AG04450 (cell line): ENCODE measurements at regions not wholly inside any gene's neighbourhood (a gene's known extent, or its start where the extent isn't known, plus 50 kb on each side); places are given as distances from the start of the nearest gene placed in this dataset.

Experiments used
- CTCF ChIA-PET: fragments of 300-600, 350-600 bp; formaldehyde crosslinking; extraction: SDS; loops from one replicate; lab custom pipeline; 2022; ENCODE audit warnings: antibody characterized with exemption, inconsistent platforms; lab: Charles Lee
- POLR2A ChIA-PET: fragments of 350-600 bp; formaldehyde crosslinking; extraction: SDS; loops from one replicate; lab custom pipeline; 2021; ENCODE audit warnings: antibody characterized with exemption, inconsistent platforms; lab: Yijun Ruan, JAX
- DNase-seq: peaks from one replicate; pipeline ENCODE4 v3.0.0-alpha.2; 2011; ENCODE audit warnings: low read depth, low spot score
- H3K27ac ChIP-seq: one replicate; pipeline ENCODE4 v1.5.1; 2012; ENCODE audit warnings: low read depth, low read length, control low read depth
- H3K27me3 ChIP-seq: one replicate; pipeline ENCODE4 v1.6.0; 2012; ENCODE audit warnings: low read length; ENCODE audit not compliant: control insufficient read depth, insufficient read depth
- H3K4me3 ChIP-seq: 2 replicates; pipeline ENCODE4 v1.5.1; 2011; ENCODE audit warnings: mild to moderate bottlenecking, low read depth, low read length, control low read depth
- H3K9me3 ChIP-seq: 2 replicates; pipeline ENCODE4 v1.5.1; 2012; ENCODE audit warnings: low read length; ENCODE audit not compliant: control insufficient read depth, insufficient read depth
- TF ChIP-seq, protein P1 (sequence below): IDR thresholded peaks from 2 replicates; pipeline ENCODE4 v1.5.1; 2011; ENCODE audit warnings: low read depth, low read length, control low read depth, inconsistent platforms

DNA sequence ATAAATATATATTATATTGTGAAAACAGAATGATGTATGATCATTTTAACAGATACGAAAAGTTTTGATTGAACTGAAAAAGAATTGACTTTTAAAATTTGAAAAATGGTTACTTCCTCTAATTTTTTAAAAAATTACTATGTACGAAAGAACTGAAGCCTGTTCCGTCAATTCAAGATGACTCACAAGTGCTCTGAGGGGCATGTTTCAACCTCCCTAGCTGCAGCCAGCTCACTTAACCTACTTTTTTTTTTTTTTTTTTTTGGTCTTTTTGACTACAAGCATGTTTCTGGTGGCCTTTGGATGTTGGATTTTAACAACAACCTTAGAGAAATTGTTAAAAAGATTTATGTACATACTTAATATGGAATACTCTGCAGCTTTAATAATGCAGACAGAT lies 1139.3 kb downstream of the DIAPH3 start:
- H3K27ac ChIP-seq, result no peak overlapping the region
- TF ChIP-seq, protein P1, sequence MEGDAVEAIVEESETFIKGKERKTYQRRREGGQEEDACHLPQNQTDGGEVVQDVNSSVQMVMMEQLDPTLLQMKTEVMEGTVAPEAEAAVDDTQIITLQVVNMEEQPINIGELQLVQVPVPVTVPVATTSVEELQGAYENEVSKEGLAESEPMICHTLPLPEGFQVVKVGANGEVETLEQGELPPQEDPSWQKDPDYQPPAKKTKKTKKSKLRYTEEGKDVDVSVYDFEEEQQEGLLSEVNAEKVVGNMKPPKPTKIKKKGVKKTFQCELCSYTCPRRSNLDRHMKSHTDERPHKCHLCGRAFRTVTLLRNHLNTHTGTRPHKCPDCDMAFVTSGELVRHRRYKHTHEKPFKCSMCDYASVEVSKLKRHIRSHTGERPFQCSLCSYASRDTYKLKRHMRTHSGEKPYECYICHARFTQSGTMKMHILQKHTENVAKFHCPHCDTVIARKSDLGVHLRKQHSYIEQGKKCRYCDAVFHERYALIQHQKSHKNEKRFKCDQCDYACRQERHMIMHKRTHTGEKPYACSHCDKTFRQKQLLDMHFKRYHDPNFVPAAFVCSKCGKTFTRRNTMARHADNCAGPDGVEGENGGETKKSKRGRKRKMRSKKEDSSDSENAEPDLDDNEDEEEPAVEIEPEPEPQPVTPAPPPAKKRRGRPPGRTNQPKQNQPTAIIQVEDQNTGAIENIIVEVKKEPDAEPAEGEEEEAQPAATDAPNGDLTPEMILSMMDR, result no peak
- H3K4me3 ChIP-seq, result no peak overlapping the region
- ChIA-PET CTCF (no interaction called here), POLR2A (no interaction called here)
- H3K27me3 ChIP-seq, result no peaks in the 10 kb centered on the region
- H3K9me3 ChIP-seq, result no peaks in the 10 kb centered on the region
- no peak for DNase-seq

DNA sequence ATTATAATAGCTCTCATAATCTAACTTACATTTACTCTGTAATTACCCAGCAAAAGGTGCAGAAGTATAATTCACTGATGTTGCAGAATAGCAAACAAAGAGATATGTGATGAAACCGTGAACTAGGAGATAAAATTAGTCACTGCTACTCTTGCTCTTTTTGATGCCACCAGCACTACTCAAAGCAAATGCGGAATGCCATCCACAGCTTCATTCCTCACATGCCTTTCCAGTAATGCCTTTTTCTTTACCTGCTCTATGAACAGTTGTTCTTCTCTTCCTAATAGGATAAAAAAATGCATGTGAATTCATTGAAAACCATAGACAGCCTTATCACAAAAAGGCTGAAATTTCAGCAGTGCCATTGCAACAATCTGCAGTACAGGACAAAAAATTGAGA lies 1129.5 kb downstream of the DIAPH3 start:
- CTCF ChIA-PET, result interaction anchor here (0.7 kb wide), 1 partner anchor 18 kb away, joined by 3 read pairs; no protein-coding TSS in a partner anchor
- Histone ChIP-seq H3K27me3 (no peaks in the 10 kb centered on the region), H3K9me3 (no peaks in the 10 kb centered on the region), H3K27ac (no peak overlapping the region), H3K4me3 (no peak overlapping the region)
- POLR2A ChIA-PET, result no interaction called here
- no peak for DNase-seq
- TF ChIP-seq, protein P1, result no peak

DNA sequence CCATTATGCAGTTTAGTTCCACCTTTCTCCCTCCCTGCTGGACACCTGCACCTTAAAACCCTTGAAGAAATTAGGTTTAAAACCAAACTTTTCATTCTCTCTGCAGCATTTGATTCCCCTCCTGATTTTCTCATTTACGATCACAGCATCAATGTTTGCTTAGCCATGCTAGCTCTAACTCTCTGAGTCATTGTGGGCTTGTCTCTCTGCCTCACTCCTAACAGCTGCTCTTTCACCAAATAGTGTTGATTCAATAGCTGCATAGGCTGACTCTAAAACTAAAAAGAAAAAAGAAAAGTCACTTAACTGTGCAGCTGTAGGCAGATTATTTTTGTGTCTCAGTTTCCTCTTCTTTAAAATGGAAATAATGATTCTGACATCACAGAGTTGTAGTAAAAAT lies 1124.9 kb downstream of the DIAPH3 start:
- Histone ChIP-seq H3K27ac (no peak overlapping the region), H3K4me3 (no peak overlapping the region), H3K27me3 (no peaks in the 10 kb centered on the region), H3K9me3 (no peaks in the 10 kb centered on the region)
- no peak for DNase-seq
- TF ChIP-seq, protein P1, result no peak
- POLR2A ChIA-PET, result no interaction called here
- CTCF ChIA-PET, result no interaction called here

DNA sequence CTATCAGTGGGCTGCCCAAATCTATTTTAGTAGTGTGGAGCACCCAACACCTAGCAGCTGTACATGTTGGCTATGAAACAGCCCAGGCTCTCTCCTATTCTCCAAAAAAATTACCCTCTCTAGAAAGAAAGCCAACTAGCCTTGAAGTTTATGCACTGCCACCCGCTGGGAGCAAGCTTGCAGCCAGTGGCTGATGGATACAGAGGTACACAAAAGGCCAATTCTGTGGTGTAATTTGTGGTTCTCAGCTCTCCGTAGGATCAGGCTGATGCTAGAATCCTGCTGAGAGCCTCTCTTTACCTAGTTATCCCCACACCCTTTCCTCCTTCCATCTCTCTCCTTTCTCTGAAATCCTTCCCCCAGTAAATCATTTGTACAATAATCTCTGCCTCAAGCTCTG lies 1120.7 kb downstream of the DIAPH3 start:
- TF ChIP-seq, protein P1, result no peak
- Histone ChIP-seq H3K27me3 (no peaks in the 10 kb centered on the region), H3K27ac (no peak overlapping the region), H3K4me3 (no peak overlapping the region), H3K9me3 (no peaks in the 10 kb centered on the region)
- CTCF ChIA-PET, result no interaction called here
- no peak for DNase-seq
- POLR2A ChIA-PET, result no interaction called here

DNA sequence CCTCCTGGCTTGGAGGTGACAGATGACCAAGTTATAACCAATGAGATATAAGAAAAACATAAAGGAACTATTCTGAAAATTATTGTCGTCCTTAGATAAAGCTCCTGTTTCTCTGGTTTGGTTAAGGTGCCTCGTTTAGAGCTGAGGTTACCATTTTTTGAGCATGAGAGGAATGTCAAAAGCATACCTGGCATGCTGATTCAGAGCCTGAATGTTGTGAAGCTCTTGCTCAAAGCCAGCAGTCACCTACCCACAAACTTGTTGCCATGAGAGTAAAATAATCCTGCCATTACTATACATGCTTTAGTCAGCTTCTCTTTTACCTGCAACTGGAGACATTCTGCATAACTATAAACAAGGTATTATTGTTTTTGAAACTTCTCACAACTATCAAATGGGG lies 1116.2 kb downstream of the DIAPH3 start:
- ChIA-PET POLR2A (no interaction called here), CTCF (interaction anchor here (1.1 kb wide), 1 partner anchor 1288 kb away, joined by 3 read pairs; no protein-coding TSS in a partner anchor)
- H3K4me3 ChIP-seq, result no peak overlapping the region
- DNase-seq, result no peak
- no peaks in the 10 kb centered on the region for H3K9me3 ChIP-seq
- TF ChIP-seq, protein P1, result no peak
- no peak overlapping the region for H3K27ac ChIP-seq
- H3K27me3 ChIP-seq, result no peaks in the 10 kb centered on the region
